ENCODE measurements at regions not wholly inside any gene's neighbourhood (a gene's known extent, or its start where the extent isn't known, plus 50 kb on each side); places are given as distances from the start of the nearest gene placed in this dataset.

- TF ChIP-seq POLR2AphosphoS5 (IDR thresholded peaks at IDR 0.05; ENCODE audit: borderline replicate concordance, low read depth, low read length) (no peak), EZH2 (IDR thresholded peaks at IDR 0.05) (no peak)
Measured at GRCh38 chr5:107306594-107306993, 364.1 kb downstream of the EFNA5 start.

Measured in SK-N-MC (cell line).